ENCODE measurements at regions not wholly inside any gene's neighbourhood (a gene's known extent, or its start where the extent isn't known, plus 50 kb on each side); places are given as distances from the start of the nearest gene placed in this dataset.

GRCh38 chrX:46446727-46447378 lies 98.4 kb downstream of the ZNF674 start:
- TF ChIP-seq, protein P1, sequence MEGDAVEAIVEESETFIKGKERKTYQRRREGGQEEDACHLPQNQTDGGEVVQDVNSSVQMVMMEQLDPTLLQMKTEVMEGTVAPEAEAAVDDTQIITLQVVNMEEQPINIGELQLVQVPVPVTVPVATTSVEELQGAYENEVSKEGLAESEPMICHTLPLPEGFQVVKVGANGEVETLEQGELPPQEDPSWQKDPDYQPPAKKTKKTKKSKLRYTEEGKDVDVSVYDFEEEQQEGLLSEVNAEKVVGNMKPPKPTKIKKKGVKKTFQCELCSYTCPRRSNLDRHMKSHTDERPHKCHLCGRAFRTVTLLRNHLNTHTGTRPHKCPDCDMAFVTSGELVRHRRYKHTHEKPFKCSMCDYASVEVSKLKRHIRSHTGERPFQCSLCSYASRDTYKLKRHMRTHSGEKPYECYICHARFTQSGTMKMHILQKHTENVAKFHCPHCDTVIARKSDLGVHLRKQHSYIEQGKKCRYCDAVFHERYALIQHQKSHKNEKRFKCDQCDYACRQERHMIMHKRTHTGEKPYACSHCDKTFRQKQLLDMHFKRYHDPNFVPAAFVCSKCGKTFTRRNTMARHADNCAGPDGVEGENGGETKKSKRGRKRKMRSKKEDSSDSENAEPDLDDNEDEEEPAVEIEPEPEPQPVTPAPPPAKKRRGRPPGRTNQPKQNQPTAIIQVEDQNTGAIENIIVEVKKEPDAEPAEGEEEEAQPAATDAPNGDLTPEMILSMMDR (IDR thresholded peaks at IDR 0.05; ENCODE audit: borderline replicate concordance, extremely low read depth, low read length, poor library complexity, severe bottlenecking): no peak
- no peak for TF ChIP-seq EZH2 (IDR thresholded peaks at IDR 0.05; ENCODE audit: borderline replicate concordance, low read depth, low read length, severe bottlenecking)
